ENCODE measurements at regions not wholly inside any gene's neighbourhood (a gene's known extent, or its start where the extent isn't known, plus 50 kb on each side); places are given as distances from the start of the nearest gene placed in this dataset.

GRCh38 chr13:37295071-37295470, 189.6 kb upstream of the CSNK1A1L start:
- Histone ChIP-seq H3K9ac (ENCODE audit: insufficient read depth, low read length) (no peak overlapping the region), H3K27ac (ENCODE audit: insufficient read depth, low read length) (no peak overlapping the region), H3K4me3 (replicated peaks in 1 of 4; ENCODE audit: control extremely low read depth in 1 of 4, insufficient read depth in 1 of 4, low read depth in 3 of 4, low read length in 4 of 4) (no peak overlapping the region), H3K4me1 (ENCODE audit: control insufficient read depth, extremely low read depth, insufficient read depth, low read length) (no peaks in the 10 kb centered on the region), H3K9me3 (ENCODE audit: control insufficient read depth, insufficient read depth, low read depth, low read length) (no peaks in the 10 kb centered on the region), H2AFZ (ENCODE audit: low read length) (no peak overlapping the region), H4K20me1 (ENCODE audit: control insufficient read depth, extremely low read depth, insufficient read depth, low read length) (no peaks in the 10 kb centered on the region), H3K79me2 (ENCODE audit: control insufficient read depth, insufficient read depth, low read length) (no peaks in the 10 kb centered on the region), H3K4me2 (ENCODE audit: extremely low read depth, insufficient read depth, low read length) (no peak overlapping the region), H3K27me3 (ENCODE audit: control insufficient read depth, insufficient read depth, low read length) (no peaks in the 10 kb centered on the region), H3K36me3 (ENCODE audit: control insufficient read depth, insufficient read depth, low read length) (no peaks in the 10 kb centered on the region)
- TF ChIP-seq CTCF (conservative IDR thresholded peaks at IDR 0.05 in 1 of 2, IDR thresholded peaks at IDR 0.05 in 1 of 2; ENCODE audit: low read depth in 1 of 2, low read length in 2 of 2) (no peak), EZH2 (IDR thresholded peaks at IDR 0.05; ENCODE audit: low read length, missing control alignments) (no peak)
- peak in 1 of 2 donors; percentile 46 for DNase-seq (ENCODE audit: low read depth in 2 of 2)

DNA sequence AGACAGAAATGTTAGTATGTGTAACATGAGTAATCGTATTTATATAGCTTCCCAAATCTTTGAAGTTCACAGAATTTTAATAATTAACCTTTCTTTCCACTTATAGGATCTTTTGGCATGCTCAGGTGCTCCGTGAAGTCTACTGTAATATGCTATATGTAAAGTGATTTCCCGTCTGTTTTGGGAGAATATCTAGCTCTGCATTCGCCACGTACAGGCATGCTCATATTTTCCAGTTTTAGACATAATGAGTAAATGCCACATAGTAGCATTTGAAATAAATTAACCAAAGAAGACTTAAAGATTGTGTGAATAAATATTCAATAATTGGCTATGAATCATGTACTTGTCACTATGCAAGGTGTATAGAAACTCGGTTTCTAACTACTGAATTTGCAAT, 189.0 kb upstream of the CSNK1A1L start:
- no peaks in the 10 kb centered on the region for H3K4me1 ChIP-seq (ENCODE audit: control insufficient read depth, extremely low read depth, insufficient read depth, low read length)
- H3K27me3 ChIP-seq (ENCODE audit: control insufficient read depth, insufficient read depth, low read length): no peaks in the 10 kb centered on the region
- no peak overlapping the region for H3K4me2 ChIP-seq (ENCODE audit: extremely low read depth, insufficient read depth, low read length)
- no peak overlapping the region for H2AFZ ChIP-seq (ENCODE audit: low read length)
- no peaks in the 10 kb centered on the region for H3K79me2 ChIP-seq (ENCODE audit: control insufficient read depth, insufficient read depth, low read length)
- H3K9me3 ChIP-seq (ENCODE audit: control insufficient read depth, insufficient read depth, low read depth, low read length): no peaks in the 10 kb centered on the region
- no peak overlapping the region for H3K9ac ChIP-seq (ENCODE audit: insufficient read depth, low read length)
- TF ChIP-seq EZH2 (IDR thresholded peaks at IDR 0.05; ENCODE audit: low read length, missing control alignments): no peak
- no peak for TF ChIP-seq CTCF (conservative IDR thresholded peaks at IDR 0.05 in 1 of 2, IDR thresholded peaks at IDR 0.05 in 1 of 2; ENCODE audit: low read depth in 1 of 2, low read length in 2 of 2)
- no peaks in the 10 kb centered on the region for H3K36me3 ChIP-seq (ENCODE audit: control insufficient read depth, insufficient read depth, low read length)
- H3K27ac ChIP-seq (ENCODE audit: insufficient read depth, low read length): no peak overlapping the region
- DNase-seq (ENCODE audit: low read depth in 2 of 2): no peak
- no peak overlapping the region for H3K4me3 ChIP-seq (replicated peaks in 1 of 4; ENCODE audit: control extremely low read depth in 1 of 4, insufficient read depth in 1 of 4, low read depth in 3 of 4, low read length in 4 of 4)
- H4K20me1 ChIP-seq (ENCODE audit: control insufficient read depth, extremely low read depth, insufficient read depth, low read length): no peaks in the 10 kb centered on the region

DNA sequence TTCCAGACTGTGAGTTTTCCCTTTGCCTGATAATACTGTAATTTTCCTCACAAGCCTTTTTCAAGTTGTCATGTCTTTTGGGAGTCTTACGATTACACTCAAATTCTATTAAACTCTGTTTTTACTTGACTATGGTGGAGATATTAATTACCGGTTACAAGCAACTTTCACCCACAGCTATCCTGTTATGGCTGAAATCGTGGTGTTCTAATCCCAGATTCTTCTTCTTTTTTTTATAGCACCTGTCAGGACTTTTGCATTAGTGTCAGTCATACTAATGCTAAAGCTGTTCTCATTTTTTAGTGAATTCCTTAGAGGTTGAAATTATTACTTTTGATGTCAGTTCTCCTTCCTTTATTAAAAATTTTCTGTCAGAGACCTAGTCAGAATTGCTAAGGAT, 187.8 kb upstream of the CSNK1A1L start:
- no peak for TF ChIP-seq CTCF (conservative IDR thresholded peaks at IDR 0.05 in 1 of 2, IDR thresholded peaks at IDR 0.05 in 1 of 2; ENCODE audit: low read depth in 1 of 2, low read length in 2 of 2)
- no peak for TF ChIP-seq EZH2 (IDR thresholded peaks at IDR 0.05; ENCODE audit: low read length, missing control alignments)
- H3K4me2 ChIP-seq (ENCODE audit: extremely low read depth, insufficient read depth, low read length): no peak overlapping the region
- H3K9ac ChIP-seq (ENCODE audit: insufficient read depth, low read length): no peak overlapping the region
- H3K9me3 ChIP-seq (ENCODE audit: control insufficient read depth, insufficient read depth, low read depth, low read length): no peaks in the 10 kb centered on the region
- H3K4me3 ChIP-seq (replicated peaks in 1 of 4; ENCODE audit: control extremely low read depth in 1 of 4, insufficient read depth in 1 of 4, low read depth in 3 of 4, low read length in 4 of 4): no peak overlapping the region
- H2AFZ ChIP-seq (ENCODE audit: low read length): no peak overlapping the region
- H4K20me1 ChIP-seq (ENCODE audit: control insufficient read depth, extremely low read depth, insufficient read depth, low read length): no peaks in the 10 kb centered on the region
- no peak overlapping the region for H3K27ac ChIP-seq (ENCODE audit: insufficient read depth, low read length)
- no peaks in the 10 kb centered on the region for H3K79me2 ChIP-seq (ENCODE audit: control insufficient read depth, insufficient read depth, low read length)
- no peaks in the 10 kb centered on the region for H3K4me1 ChIP-seq (ENCODE audit: control insufficient read depth, extremely low read depth, insufficient read depth, low read length)
- no peaks in the 10 kb centered on the region for H3K36me3 ChIP-seq (ENCODE audit: control insufficient read depth, insufficient read depth, low read length)
- DNase-seq (ENCODE audit: low read depth in 2 of 2): no peak
- H3K27me3 ChIP-seq (ENCODE audit: control insufficient read depth, insufficient read depth, low read length): no peaks in the 10 kb centered on the region

All from fibroblast of lung (primary cell).